ENCODE measurements at regions not wholly inside any gene's neighbourhood (a gene's known extent, or its start where the extent isn't known, plus 50 kb on each side); places are given as distances from the start of the nearest gene placed in this dataset.

GRCh38 chr17:56700919-56701420 is 107.5 kb downstream of the NOG start:
- peak; percentile 72 for DNase-seq
- TF ChIP-seq CTCF (conservative IDR thresholded peaks at IDR 0.05): no peak
- Histone ChIP-seq H3K9me3 (ENCODE audit: control insufficient read depth, low read length) (no peaks in the 10 kb centered on the region), H3K9ac (ENCODE audit: extremely low read depth, low read length, poor library complexity, severe bottlenecking) (no peak overlapping the region), H3K4me3 (ENCODE audit: low read length) (no peak overlapping the region), H3K4me1 (ENCODE audit: control insufficient read depth, insufficient read depth, low read length) (no peaks in the 10 kb centered on the region), H3K27ac (ENCODE audit: low read depth, low read length) (no peak overlapping the region), H3K36me3 (ENCODE audit: control insufficient read depth, insufficient read depth, low read length) (no peaks in the 10 kb centered on the region), H3K27me3 (ENCODE audit: control insufficient read depth, insufficient read depth, low read length, poor library complexity, severe bottlenecking) (peaks cover 42% of the 10 kb centered on the region)
- H3K36me3 Mint-ChIP-seq (ENCODE audit: low read depth): no peaks in the 10 kb centered on the region
- H3K9me3 Mint-ChIP-seq: no peaks in the 10 kb centered on the region
- H3K4me3 Mint-ChIP-seq: no peak overlapping the region
- 79 to 80% methylated on average over 7 of the region's 7 CpGs for WGBS, 2 experiments (ENCODE audit: insufficient coverage in 1 of 2, insufficient read length in 1 of 2)
- peaks cover 7% of the 10 kb centered on the region for H3K4me1 Mint-ChIP-seq
- H3K27me3 Mint-ChIP-seq (ENCODE audit: insufficient read depth): peaks cover 76% of the 10 kb centered on the region
- peak overlapping the region; percentile 41 for H3K27ac Mint-ChIP-seq

GRCh38 chr17:56707312-56708219 is 114.1 kb downstream of the NOG start:
- H3K36me3 Mint-ChIP-seq (ENCODE audit: low read depth): no peaks in the 10 kb centered on the region
- Histone ChIP-seq H3K27ac (ENCODE audit: low read depth, low read length) (no peak overlapping the region), H3K9me3 (ENCODE audit: control insufficient read depth, low read length) (no peaks in the 10 kb centered on the region), H3K4me3 (ENCODE audit: low read length) (peak overlapping the region; percentile 39), H3K4me1 (ENCODE audit: control insufficient read depth, insufficient read depth, low read length) (peaks cover 12% of the 10 kb centered on the region), H3K27me3 (ENCODE audit: control insufficient read depth, insufficient read depth, low read length, poor library complexity, severe bottlenecking) (peaks cover 78% of the 10 kb centered on the region), H3K36me3 (ENCODE audit: control insufficient read depth, insufficient read depth, low read length) (no peaks in the 10 kb centered on the region), H3K9ac (ENCODE audit: extremely low read depth, low read length, poor library complexity, severe bottlenecking) (no peak overlapping the region)
- peak; percentile 71 for DNase-seq
- TF ChIP-seq CTCF (conservative IDR thresholded peaks at IDR 0.05): no peak
- no peak overlapping the region for H3K4me3 Mint-ChIP-seq
- 31 to 40% methylated on average over 8 to 18 of the region's 19 CpGs for WGBS, 2 experiments (ENCODE audit: insufficient coverage in 1 of 2, insufficient read length in 1 of 2)
- no peaks in the 10 kb centered on the region for H3K9me3 Mint-ChIP-seq
- peaks cover 96% of the 10 kb centered on the region for H3K27me3 Mint-ChIP-seq (ENCODE audit: insufficient read depth)
- H3K4me1 Mint-ChIP-seq: peaks cover 15% of the 10 kb centered on the region
- H3K27ac Mint-ChIP-seq: peak overlapping the region; percentile 58

- DNase-seq: no peak
- no peaks in the 10 kb centered on the region for H3K9me3 Mint-ChIP-seq
These were observed 114.7 kb downstream of the NOG start for GRCh38 chr17:56708220-56708558.

More at GRCh38 chr17:56708220-56708558, 114.7 kb downstream of the NOG start:
- Mint-ChIP-seq H3K36me3 (ENCODE audit: low read depth) (no peaks in the 10 kb centered on the region), H3K27ac (no peak overlapping the region), H3K4me3 (no peak overlapping the region), H3K27me3 (ENCODE audit: insufficient read depth) (peaks cover 96% of the 10 kb centered on the region), H3K4me1 (peaks cover 15% of the 10 kb centered on the region)
- Histone ChIP-seq H3K27me3 (ENCODE audit: control insufficient read depth, insufficient read depth, low read length, poor library complexity, severe bottlenecking) (peaks cover 80% of the 10 kb centered on the region), H3K36me3 (ENCODE audit: control insufficient read depth, insufficient read depth, low read length) (no peaks in the 10 kb centered on the region), H3K4me3 (ENCODE audit: low read length) (peak overlapping the region; percentile 39), H3K9me3 (ENCODE audit: control insufficient read depth, low read length) (no peaks in the 10 kb centered on the region), H3K4me1 (ENCODE audit: control insufficient read depth, insufficient read depth, low read length) (peaks cover 12% of the 10 kb centered on the region), H3K27ac (ENCODE audit: low read depth, low read length) (no peak overlapping the region), H3K9ac (ENCODE audit: extremely low read depth, low read length, poor library complexity, severe bottlenecking) (peak overlapping the region; percentile 28)
- TF ChIP-seq CTCF (conservative IDR thresholded peaks at IDR 0.05): no peak
- no CpG with 5 or more reads among the region's 1 CpG for WGBS, 2 experiments (ENCODE audit: insufficient coverage in 1 of 2, insufficient read length in 1 of 2)
